Ovary (tissue), 3 donors: ENCODE measurements at regions not wholly inside any gene's neighbourhood (a gene's known extent, or its start where the extent isn't known, plus 50 kb on each side); places are given as distances from the start of the nearest gene placed in this dataset.

ENCODE experiments used
- POLR2A ChIP-seq: fragments of 450-650 bp; IDR thresholded peaks from one replicate; pipeline ENCODE4 v1.6.1; 2017; ENCODE audit warnings: antibody characterized with exemption, mild to moderate bottlenecking, moderate library complexity
- TF ChIP-seq, protein P1 (sequence below), 3 donors: fragments of 450-650 bp in 2 of 3; fragments of 200-600 bp in 1 of 3; IDR thresholded peaks; one replicate each; pipeline versions ENCODE4 v1.5.1 to v1.8.0; 2016 to 2022; ENCODE audit warnings: antibody characterized with exemption in 3 of 3, mild to moderate bottlenecking in 1 of 3
- donor health status: DM: no; HTN: no; CAD: no.

DNA sequence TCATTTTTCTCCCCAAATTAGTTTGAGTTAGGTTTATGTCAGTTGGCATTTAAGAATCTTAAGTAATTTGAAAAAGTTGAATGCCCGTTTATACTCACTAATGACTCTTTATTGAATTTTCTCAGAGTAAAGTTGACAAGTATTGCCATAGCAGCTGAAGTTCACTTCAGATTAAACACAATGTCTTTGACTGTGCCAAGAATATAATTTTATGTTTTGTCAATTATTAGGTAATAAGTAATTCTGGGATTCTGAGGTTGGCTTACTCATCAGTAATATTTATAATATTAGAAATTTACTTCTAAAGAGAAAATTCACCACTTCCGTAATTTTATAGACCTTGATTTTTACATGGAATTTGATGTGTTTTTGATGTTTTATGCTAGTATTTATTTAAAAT lies 369.3 kb upstream of the TMPRSS15 start:
- TF ChIP-seq, protein P1, sequence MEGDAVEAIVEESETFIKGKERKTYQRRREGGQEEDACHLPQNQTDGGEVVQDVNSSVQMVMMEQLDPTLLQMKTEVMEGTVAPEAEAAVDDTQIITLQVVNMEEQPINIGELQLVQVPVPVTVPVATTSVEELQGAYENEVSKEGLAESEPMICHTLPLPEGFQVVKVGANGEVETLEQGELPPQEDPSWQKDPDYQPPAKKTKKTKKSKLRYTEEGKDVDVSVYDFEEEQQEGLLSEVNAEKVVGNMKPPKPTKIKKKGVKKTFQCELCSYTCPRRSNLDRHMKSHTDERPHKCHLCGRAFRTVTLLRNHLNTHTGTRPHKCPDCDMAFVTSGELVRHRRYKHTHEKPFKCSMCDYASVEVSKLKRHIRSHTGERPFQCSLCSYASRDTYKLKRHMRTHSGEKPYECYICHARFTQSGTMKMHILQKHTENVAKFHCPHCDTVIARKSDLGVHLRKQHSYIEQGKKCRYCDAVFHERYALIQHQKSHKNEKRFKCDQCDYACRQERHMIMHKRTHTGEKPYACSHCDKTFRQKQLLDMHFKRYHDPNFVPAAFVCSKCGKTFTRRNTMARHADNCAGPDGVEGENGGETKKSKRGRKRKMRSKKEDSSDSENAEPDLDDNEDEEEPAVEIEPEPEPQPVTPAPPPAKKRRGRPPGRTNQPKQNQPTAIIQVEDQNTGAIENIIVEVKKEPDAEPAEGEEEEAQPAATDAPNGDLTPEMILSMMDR (IDR thresholded peaks at IDR 0.05): no peak
- no peak for TF ChIP-seq POLR2A
